ENCODE measurements at regions not wholly inside any gene's neighbourhood (a gene's known extent, or its start where the extent isn't known, plus 50 kb on each side); places are given as distances from the start of the nearest gene placed in this dataset.

GRCh38 chr7:136074843-136075242 lies 97.7 kb upstream of the MTPN start:
- TF ChIP-seq CTCF (IDR thresholded peaks at IDR 0.05; ENCODE audit: insufficient read depth, low read length, poor library complexity, severe bottlenecking) (no peak), EZH2phosphoT487 (conservative IDR thresholded peaks at IDR 0.05; ENCODE audit: low read length) (no peak)
